NCI-H82 treated with DMSO at 0.1 percent for 48 hours (cell line): ENCODE measurements at regions not wholly inside any gene's neighbourhood (a gene's known extent, or its start where the extent isn't known, plus 50 kb on each side); places are given as distances from the start of the nearest gene placed in this dataset.
A peak's percentile ranks its signal among the peaks of the same experiment; 100 is the strongest.
"Not testable (repeated sequence)": the region's sequence is repeated elsewhere in the genome, so short reads cannot be mapped to it uniquely, and the experiment has no call there.

Source experiments
- DNase-seq: peaks from one replicate; lab custom pipeline; 2025; ENCODE audit not compliant: unreplicated experiment; lab: John Stamatoyannopoulos, UW

GRCh38 chr6:156689656-156690055 lies 87.5 kb upstream of the ARID1B start:
- no peak for DNase-seq

- no peak for DNase-seq
Observed at GRCh38 chr6:156688620-156688971, 88.6 kb upstream of the ARID1B start.

GRCh38 chr6:156687789-156688619 lies 89.2 kb upstream of the ARID1B start:
- peak; percentile 32 for DNase-seq

GRCh38 chr6:156686995-156687788 lies 90.0 kb upstream of the ARID1B start:
- DNase-seq = peak; percentile 41

GRCh38 chr6:156686301-156686994 lies 90.7 kb upstream of the ARID1B start:
- DNase-seq = peak; percentile 31

- DNase-seq = no peak
Observed at GRCh38 chr6:156685823-156686222, 91.4 kb upstream of the ARID1B start.

GRCh38 chr6:156683821-156684220 lies 93.4 kb upstream of the ARID1B start:
- no peak for DNase-seq

GRCh38 chr6:156676721-156677120 lies 100.5 kb upstream of the ARID1B start:
- DNase-seq = no peak

- DNase-seq = no peak
Observed at GRCh38 chr6:156674197-156674596, 103.0 kb upstream of the ARID1B start.

GRCh38 chr6:156670097-156670496 lies 107.1 kb upstream of the ARID1B start:
- not testable (repeated sequence) for DNase-seq

- DNase-seq = no peak
Observed at GRCh38 chr6:156662025-156662445, 115.1 kb upstream of the ARID1B start.

GRCh38 chr6:156660389-156660788 lies 116.8 kb upstream of the ARID1B start:
- DNase-seq = no peak

GRCh38 chr6:156659822-156660198 lies 117.4 kb upstream of the ARID1B start:
- DNase-seq = no peak

- no peak for DNase-seq
Observed at GRCh38 chr6:156658966-156659821, 118.0 kb upstream of the ARID1B start.

- no peak for DNase-seq
Observed at GRCh38 chr6:156658186-156658965, 118.8 kb upstream of the ARID1B start.

GRCh38 chr6:156657296-156657695 lies 119.9 kb upstream of the ARID1B start:
- no peak for DNase-seq

- no peak for DNase-seq
Observed at GRCh38 chr6:156654919-156655918, 122.0 kb upstream of the ARID1B start.

- DNase-seq = no peak
Observed at GRCh38 chr6:156652231-156652750, 124.9 kb upstream of the ARID1B start.

GRCh38 chr6:156651486-156651885 lies 125.7 kb upstream of the ARID1B start:
- DNase-seq = no peak
